MM.1S (cell line): ENCODE measurements at regions not wholly inside any gene's neighbourhood (a gene's known extent, or its start where the extent isn't known, plus 50 kb on each side); places are given as distances from the start of the nearest gene placed in this dataset.

Experiments
- DNase-seq: peaks from one replicate; pipeline ENCODE4 v3.0.0-alpha.2; 2015
- H2AFZ ChIP-seq: fragments of 300-600 bp; sonication (generic); 2 replicates; pipeline ENCODE4 v1.6.0; 2016; ENCODE audit warnings: antibody characterized with exemption, low read length
- H3F3A ChIP-seq: fragments of 300-600 bp; sonication (generic); 2 replicates; pipeline ENCODE4 v1.6.1; 2016; ENCODE audit warnings: mild to moderate bottlenecking, antibody characterized with exemption, low read length, moderate library complexity, mixed read lengths; ENCODE audit not compliant: insufficient read depth
- H3K27ac ChIP-seq: fragments of 300-600 bp; sonication (generic); 2 replicates; pipeline ENCODE4 v1.5.1; 2016; ENCODE audit warnings: mild to moderate bottlenecking, low read length
- H3K27me3 ChIP-seq: fragments of 300-600 bp; sonication (generic); replicated peaks from 2 replicates; pipeline ENCODE4 v1.6.0; 2016; ENCODE audit warnings: low read length; ENCODE audit not compliant: insufficient read depth
- H3K36me3 ChIP-seq: fragments of 300-600 bp; sonication (generic); replicated peaks from 2 replicates; pipeline ENCODE4 v1.6.1; 2016; ENCODE audit warnings: mild to moderate bottlenecking, low read length, mixed read lengths; ENCODE audit not compliant: insufficient read depth
- H3K4me1 ChIP-seq: fragments of 300-600 bp; sonication (generic); 2 replicates; pipeline ENCODE4 v1.6.1; 2016; ENCODE audit warnings: low read length, mixed read lengths
- H3K4me2 ChIP-seq: fragments of 300-600 bp; sonication (generic); 2 replicates; pipeline ENCODE4 v1.6.0; 2016; ENCODE audit warnings: low read depth, low read length
- H3K4me3 ChIP-seq: fragments of 300-600 bp; sonication (generic); 2 replicates; pipeline ENCODE4 v1.5.1; 2016; ENCODE audit warnings: low read length, mixed read lengths
- H3K79me2 ChIP-seq: fragments of 300-600 bp; sonication (generic); 2 replicates; pipeline ENCODE4 v1.6.1; 2016; ENCODE audit warnings: mixed run types, low read length, mixed read lengths
- H3K9ac ChIP-seq: fragments of 300-600 bp; sonication (generic); 2 replicates; pipeline ENCODE4 v1.6.1; 2016; ENCODE audit warnings: low read length, mixed read lengths
- H3K9me2 ChIP-seq: fragments of 300-600 bp; sonication (generic); replicated peaks from 2 replicates; pipeline ENCODE4 v1.6.1; 2016; ENCODE audit warnings: mild to moderate bottlenecking, low read length, mixed read lengths; ENCODE audit not compliant: insufficient read depth
- H3K9me3 ChIP-seq: fragments of 300-600 bp; sonication (generic); replicated peaks from 2 replicates; pipeline ENCODE4 v1.6.1; 2016; ENCODE audit warnings: mild to moderate bottlenecking, low read length, mixed read lengths; ENCODE audit not compliant: insufficient read depth
- H4K20me1 ChIP-seq: fragments of 300-600 bp; sonication (generic); 2 replicates; pipeline ENCODE4 v1.6.1; 2016; ENCODE audit warnings: mild to moderate bottlenecking, low read length, moderate library complexity, mixed read lengths; ENCODE audit not compliant: insufficient read depth
- CTCF ChIP-seq: fragments of 300-600 bp; sonication (generic); IDR thresholded peaks from 2 replicates; pipeline ENCODE4 v1.5.1; 2016; ENCODE audit warnings: antibody characterized with exemption, low read length, mixed read lengths
- EZH2 ChIP-seq: fragments of 300-600 bp; sonication (generic); optimal IDR thresholded peaks from 2 replicates; pipeline ENCODE3; 2017; ENCODE audit warnings: low read depth, mild to moderate bottlenecking, antibody characterized with exemption, low read length, mixed read lengths
- EZH2phosphoT487 ChIP-seq: fragments of 300-600 bp; sonication (generic); IDR thresholded peaks from 2 replicates; pipeline ENCODE4 v1.6.1; 2018; ENCODE audit warnings: antibody characterized with exemption, low read length

DNA sequence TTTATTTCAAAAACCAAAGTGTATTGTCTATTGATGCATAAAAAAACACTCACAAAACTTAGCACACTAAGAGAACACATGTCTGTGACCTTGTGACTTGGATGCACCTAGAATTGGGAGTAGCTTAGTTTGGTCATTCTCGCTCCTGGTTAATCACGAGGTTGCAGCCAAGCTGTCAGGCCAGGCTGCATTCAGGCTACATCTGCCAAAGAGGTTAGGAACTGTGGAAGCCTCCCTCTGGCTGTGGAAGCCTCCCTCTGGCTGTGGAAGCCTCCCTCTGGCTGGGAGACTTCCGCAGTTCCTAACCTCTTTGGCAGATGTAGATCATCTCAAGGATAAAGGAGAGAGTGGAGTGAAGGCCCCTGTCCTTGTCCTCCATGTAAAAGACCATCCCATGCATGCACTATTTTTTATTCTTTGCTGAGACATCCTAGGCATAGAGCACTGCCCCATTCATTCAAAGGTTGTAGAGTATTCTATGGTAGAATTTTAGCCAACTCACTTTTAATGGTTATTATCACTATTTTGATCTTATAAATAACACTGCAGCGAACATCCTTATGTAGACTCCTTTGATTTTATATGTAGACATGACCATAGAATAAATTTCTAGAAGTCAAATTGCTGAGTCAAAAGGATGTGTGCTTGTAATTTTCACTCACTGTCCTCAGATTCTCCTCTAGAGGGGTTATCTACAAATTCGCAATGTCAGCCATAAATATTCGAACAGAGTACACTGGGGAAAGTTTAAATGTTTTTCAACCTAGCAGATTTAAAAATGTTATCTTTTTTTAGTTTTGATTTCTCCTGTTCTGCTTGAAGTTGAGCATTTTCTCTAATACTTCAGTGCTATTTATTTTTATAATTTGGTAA, 63.0 kb upstream of the IGLL5 start:
- no peak overlapping the region for H3K4me3 ChIP-seq
- no peak for DNase-seq
- H3K9me2 ChIP-seq: no peaks in the 10 kb centered on the region
- H3K4me2 ChIP-seq: no peak overlapping the region
- TF ChIP-seq EZH2 (no peak), CTCF (no peak)
- H3K9ac ChIP-seq: no peak overlapping the region
- no peaks in the 10 kb centered on the region for H3K9me3 ChIP-seq
- peaks cover 16% of the 10 kb centered on the region for H3F3A ChIP-seq
- H4K20me1 ChIP-seq: no peaks in the 10 kb centered on the region
- no peaks in the 10 kb centered on the region for H3K36me3 ChIP-seq
- H3K27ac ChIP-seq: no peak overlapping the region; the same call in 1 of the 2 replicates
- peaks cover 72% of the 10 kb centered on the region for H3K4me1 ChIP-seq
- H3K79me2 ChIP-seq: peaks cover 67% of the 10 kb centered on the region
- no peak overlapping the region for H2AFZ ChIP-seq
- no peaks in the 10 kb centered on the region for H3K27me3 ChIP-seq

DNA sequence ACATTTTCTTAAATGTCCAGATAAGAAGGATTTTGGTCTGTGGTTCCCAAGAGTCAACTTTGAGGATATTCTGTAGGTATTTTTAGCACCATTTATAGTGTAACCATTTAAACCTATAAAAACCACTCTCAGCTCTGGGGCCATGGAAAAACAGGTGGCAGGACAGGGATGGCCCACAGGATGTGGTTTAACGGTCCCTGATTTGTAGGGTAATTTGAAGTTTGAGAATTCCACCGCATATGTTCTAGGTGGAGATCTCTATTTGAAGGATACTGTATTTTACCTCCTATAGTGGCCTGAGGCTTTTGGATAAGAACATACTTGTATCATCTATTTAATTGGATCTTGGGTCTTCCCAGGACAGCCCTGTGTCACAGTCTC, 62.4 kb upstream of the IGLL5 start:
- no peak for DNase-seq
- H3K9ac ChIP-seq: no peak overlapping the region
- no peaks in the 10 kb centered on the region for H3K9me3 ChIP-seq
- TF ChIP-seq EZH2phosphoT487 (no peak), EZH2 (no peak), CTCF (no peak)
- 0 out of 2 replicates have a peak overlapping the region, but pooled peaks have one; percentile 1 for H3K4me2 ChIP-seq
- H3K27ac ChIP-seq: no peak overlapping the region; the same call in 1 of the 2 replicates
- H3K4me3 ChIP-seq: no peak overlapping the region
- peaks cover 10% of the 10 kb centered on the region for H3F3A ChIP-seq
- H3K36me3 ChIP-seq: no peaks in the 10 kb centered on the region
- no peaks in the 10 kb centered on the region for H3K27me3 ChIP-seq
- H3K9me2 ChIP-seq: no peaks in the 10 kb centered on the region
- H3K4me1 ChIP-seq: peaks cover 66% of the 10 kb centered on the region
- peaks cover 73% of the 10 kb centered on the region for H3K79me2 ChIP-seq
- no peak overlapping the region for H2AFZ ChIP-seq
- no peaks in the 10 kb centered on the region for H4K20me1 ChIP-seq

DNA sequence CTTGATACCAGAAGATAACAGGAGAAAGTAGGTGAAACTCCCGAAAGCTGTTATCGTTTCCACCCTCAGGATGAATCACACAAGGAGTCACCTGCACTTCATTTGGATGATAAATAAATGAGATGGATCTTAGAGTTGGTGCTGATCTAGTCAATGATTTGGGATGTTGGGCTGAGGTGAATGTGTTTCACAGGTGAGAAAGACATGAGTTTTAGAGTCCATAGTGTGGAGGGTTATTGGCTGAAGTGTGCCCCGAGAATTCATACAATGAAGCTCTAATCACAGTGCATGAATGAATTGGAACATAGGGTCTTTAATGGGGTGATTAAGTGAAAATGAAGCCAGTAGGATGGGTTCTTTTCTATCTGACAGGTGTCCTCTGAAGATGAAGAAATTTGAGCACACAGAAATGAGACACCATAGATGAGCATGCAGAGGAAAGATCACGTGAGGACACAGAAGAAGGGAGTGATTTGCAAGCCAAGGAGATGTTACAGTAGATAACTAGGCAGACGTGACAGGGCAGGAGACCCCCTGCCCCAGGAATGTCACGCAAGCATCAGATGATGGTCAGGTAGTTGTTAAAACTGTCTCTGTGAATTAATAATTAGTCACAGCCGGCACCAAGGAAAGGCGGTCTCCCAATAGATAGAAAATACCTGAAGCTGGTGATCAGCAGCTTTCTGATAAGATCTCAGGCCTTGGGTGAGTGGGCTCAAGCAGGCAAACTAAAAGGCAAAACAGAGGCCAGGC, 60.3 kb upstream of the IGLL5 start:
- Histone ChIP-seq H3K27me3 (no peaks in the 10 kb centered on the region), H3K79me2 (peaks cover 85% of the 10 kb centered on the region), H3K9ac (no peak overlapping the region), H3K4me1 (peaks cover 47% of the 10 kb centered on the region), H3K4me2 (no peak overlapping the region), H2AFZ (no peak overlapping the region), H3K9me3 (no peaks in the 10 kb centered on the region), H3K36me3 (no peaks in the 10 kb centered on the region), H3K4me3 (no peak overlapping the region), H3F3A (0 out of 2 replicates have a peak, but pooled peaks cover 5% of the 10 kb centered on the region), H3K9me2 (no peaks in the 10 kb centered on the region), H3K27ac (no peak overlapping the region), H4K20me1 (no peaks in the 10 kb centered on the region)
- DNase-seq: no peak
- no peak for TF ChIP-seq EZH2
- TF ChIP-seq EZH2phosphoT487: no peak
- no peak for TF ChIP-seq CTCF
